Keratinocyte (primary cell): ENCODE measurements at regions not wholly inside any gene's neighbourhood (a gene's known extent, or its start where the extent isn't known, plus 50 kb on each side); places are given as distances from the start of the nearest gene placed in this dataset.

Experiments used
- DNase-seq: peaks from one replicate; pipeline ENCODE4 v3.0.0-alpha.2; 2011; ENCODE audit warnings: low read depth, missing footprints, low spot score
- FAIRE-seq: peaks from 2 replicates; lab custom pipeline; 2011; peaks lifted over from hg19 to GRCh38; lab: Jason Lieb, UNC
- H2AFZ ChIP-seq: 2 replicates; pipeline ENCODE4 v1.6.0; 2012; ENCODE audit warnings: low read length, control low read depth, inconsistent platforms; ENCODE audit not compliant: control insufficient read depth
- H3K27ac ChIP-seq: 2 replicates; pipeline ENCODE4 v1.5.1; 2011; ENCODE audit warnings: low read length; ENCODE audit not compliant: control insufficient read depth, insufficient read depth
- H3K27me3 ChIP-seq: 3 replicates; pipeline ENCODE4 v1.6.0; 2011; ENCODE audit warnings: low read length; ENCODE audit not compliant: control insufficient read depth, insufficient read depth; ENCODE audit errors: extremely low read depth
- H3K36me3 ChIP-seq, 2 experiments: 2 replicates in 1 of 2; 3 replicates in 1 of 2; pipeline ENCODE4 v1.5.1; 2011; ENCODE audit warnings: low read length in 2 of 2, mild to moderate bottlenecking in 1 of 2; ENCODE audit not compliant: control insufficient read depth in 2 of 2, insufficient read depth in 2 of 2; ENCODE audit errors: extremely low read depth in 1 of 2
- H3K4me1 ChIP-seq: 3 replicates; pipeline ENCODE4 v1.5.1; 2011; ENCODE audit warnings: low read length; ENCODE audit not compliant: control insufficient read depth, insufficient read depth; ENCODE audit errors: extremely low read depth
- H3K4me2 ChIP-seq: 3 replicates; pipeline ENCODE4 v1.6.0; 2011; ENCODE audit warnings: low read depth, low read length; ENCODE audit not compliant: control insufficient read depth, insufficient read depth; ENCODE audit errors: extremely low read depth
- H3K4me3 ChIP-seq, 3 experiments: fragments of 200-600 bp in 1 of 3; sonication (generic) in 1 of 3; 2 replicates in 2 of 3; 3 replicates in 1 of 3; pipeline ENCODE4 v1.5.1; 2011 to 2016; ENCODE audit warnings: low read length in 3 of 3, mild to moderate bottlenecking in 3 of 3, control low read depth in 2 of 3, inconsistent platforms in 1 of 3, low read depth in 1 of 3, mixed read lengths in 1 of 3, mixed run types in 1 of 3, moderate library complexity in 1 of 3; ENCODE audit not compliant: control insufficient read depth in 2 of 3, insufficient read depth in 2 of 3; ENCODE audit errors: extremely low read depth in 1 of 3
- H3K79me2 ChIP-seq: 2 replicates; pipeline ENCODE4 v1.6.0; 2012; ENCODE audit warnings: low read length; ENCODE audit not compliant: control insufficient read depth, insufficient read depth
- H3K9ac ChIP-seq: 3 replicates; pipeline ENCODE4 v1.6.0; 2011; ENCODE audit warnings: low read length; ENCODE audit not compliant: control insufficient read depth, insufficient read depth; ENCODE audit errors: extremely low read depth
- H3K9me1 ChIP-seq: 3 replicates; pipeline ENCODE4 v1.6.0; 2011; ENCODE audit warnings: low read length; ENCODE audit not compliant: control insufficient read depth, insufficient read depth; ENCODE audit errors: extremely low read depth
- H3K9me3 ChIP-seq: 2 replicates; pipeline ENCODE4 v1.5.1; 2012; ENCODE audit warnings: low read depth, low read length; ENCODE audit not compliant: control insufficient read depth
- H4K20me1 ChIP-seq: 3 replicates; pipeline ENCODE4 v1.6.0; 2011; ENCODE audit warnings: low read length; ENCODE audit not compliant: control insufficient read depth, insufficient read depth; ENCODE audit errors: extremely low read depth
- CTCF ChIP-seq, 3 experiments: IDR thresholded peaks in 1 of 3; conservative IDR thresholded peaks in 1 of 3; optimal IDR thresholded peaks in 1 of 3; 2 replicates in 2 of 3; 3 replicates in 1 of 3; pipeline versions ENCODE3 to v1.5.1; 2011; ENCODE audit warnings: low read length in 3 of 3, mild to moderate bottlenecking in 3 of 3, moderate library complexity in 2 of 3, control low read depth in 1 of 3, inconsistent platforms in 1 of 3; ENCODE audit not compliant: insufficient read depth in 2 of 3; ENCODE audit errors: extremely low read depth in 1 of 3
- EZH2 ChIP-seq: IDR thresholded peaks from one replicate; pipeline ENCODE4 v1.6.1; 2012; ENCODE audit warnings: inconsistent platforms, mild to moderate bottlenecking, low read length, moderate library complexity
- dilution Hi-C: fragments of 300-500 bp; cut with MboI; formaldehyde crosslinking; loops from one replicate; pipeline ENCODE4 v1.7.0; 2020; ENCODE audit warnings: low sequenced_read_pairs; ENCODE audit not compliant: extremely low pct_ligation_motif_present

- Histone ChIP-seq H3K27me3 (no peaks in the 10 kb centered on the region), H3K4me3 (no peak overlapping the region), H4K20me1 (no peaks in the 10 kb centered on the region), H3K4me1 (peaks cover 8% of the 10 kb centered on the region), H3K9ac (no peak overlapping the region), H3K79me2 (no peaks in the 10 kb centered on the region), H2AFZ (no peak overlapping the region), H3K9me3 (no peaks in the 10 kb centered on the region), H3K36me3 (no peaks in the 10 kb centered on the region), H3K4me2 (no peak overlapping the region), H3K9me1 (no peaks in the 10 kb centered on the region), H3K27ac (no peak overlapping the region)
- FAIRE-seq (no peak), DNase-seq (no peak)
- no peak for TF ChIP-seq EZH2
- TF ChIP-seq CTCF (optimal IDR thresholded peaks at IDR 0.05 in 1 of 3, IDR thresholded peaks at IDR 0.05 in 1 of 3, conservative IDR thresholded peaks at IDR 0.05 in 1 of 3; ENCODE audit: extremely low read depth in 1 of 3, insufficient read depth in 2 of 3, low read length in 3 of 3) = no peak
- dilution Hi-C loops = no loop called here
These were observed 153.5 kb upstream of the OGFRL1 start for GRCh38 chr6:71134929-71135642.

GRCh38 chr6:71137973-71138372, 150.6 kb upstream of the OGFRL1 start:
- no peak for DNase-seq
- dilution Hi-C loops = no loop called here
- Histone ChIP-seq H3K9me1 (no peaks in the 10 kb centered on the region), H3K36me3 (no peaks in the 10 kb centered on the region), H3K4me1 (peaks cover 8% of the 10 kb centered on the region), H3K4me2 (no peak overlapping the region), H4K20me1 (no peaks in the 10 kb centered on the region), H2AFZ (no peak overlapping the region), H3K27me3 (no peaks in the 10 kb centered on the region), H3K9me3 (no peaks in the 10 kb centered on the region), H3K79me2 (no peaks in the 10 kb centered on the region), H3K27ac (no peak overlapping the region), H3K4me3 (no peak overlapping the region), H3K9ac (no peak overlapping the region)
- no peak for TF ChIP-seq CTCF (optimal IDR thresholded peaks at IDR 0.05 in 1 of 3, IDR thresholded peaks at IDR 0.05 in 1 of 3, conservative IDR thresholded peaks at IDR 0.05 in 1 of 3; ENCODE audit: extremely low read depth in 1 of 3, insufficient read depth in 2 of 3, low read length in 3 of 3)
- TF ChIP-seq EZH2 = no peak
- no peak for FAIRE-seq
